ENCODE measurements at regions not wholly inside any gene's neighbourhood (a gene's known extent, or its start where the extent isn't known, plus 50 kb on each side); places are given as distances from the start of the nearest gene placed in this dataset.

DNA sequence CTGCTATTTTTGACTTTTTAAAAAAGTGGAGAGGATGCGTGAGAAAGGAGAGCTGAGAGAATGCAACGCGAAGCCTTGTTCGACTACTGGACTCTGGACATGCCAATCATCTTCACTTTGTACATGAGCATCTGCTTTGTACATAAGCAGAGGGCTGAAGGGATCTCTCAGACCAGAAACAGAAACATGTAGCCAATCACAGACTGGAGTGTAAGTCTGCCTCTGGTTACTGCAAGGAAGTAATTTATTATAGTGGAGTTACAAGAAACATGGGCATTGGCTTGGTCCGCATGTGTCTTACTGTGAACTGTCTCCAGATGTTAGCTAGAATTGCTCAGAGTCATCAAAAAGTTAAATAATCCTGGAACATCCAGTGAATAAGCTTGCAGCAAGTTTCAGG lies 190.0 kb upstream of the GRAMD2B start:
- DNase-seq (ENCODE audit: low read depth): no peak
- no peaks in the 10 kb centered on the region for H3K27me3 ChIP-seq (ENCODE audit: control insufficient read depth, insufficient read depth, low read length)
- no peaks in the 10 kb centered on the region for H3K36me3 ChIP-seq (ENCODE audit: control insufficient read depth, insufficient read depth, low read length)
- no peak overlapping the region for H3K4me3 ChIP-seq (ENCODE audit: low read depth, low read length)
- TF ChIP-seq, protein P1, sequence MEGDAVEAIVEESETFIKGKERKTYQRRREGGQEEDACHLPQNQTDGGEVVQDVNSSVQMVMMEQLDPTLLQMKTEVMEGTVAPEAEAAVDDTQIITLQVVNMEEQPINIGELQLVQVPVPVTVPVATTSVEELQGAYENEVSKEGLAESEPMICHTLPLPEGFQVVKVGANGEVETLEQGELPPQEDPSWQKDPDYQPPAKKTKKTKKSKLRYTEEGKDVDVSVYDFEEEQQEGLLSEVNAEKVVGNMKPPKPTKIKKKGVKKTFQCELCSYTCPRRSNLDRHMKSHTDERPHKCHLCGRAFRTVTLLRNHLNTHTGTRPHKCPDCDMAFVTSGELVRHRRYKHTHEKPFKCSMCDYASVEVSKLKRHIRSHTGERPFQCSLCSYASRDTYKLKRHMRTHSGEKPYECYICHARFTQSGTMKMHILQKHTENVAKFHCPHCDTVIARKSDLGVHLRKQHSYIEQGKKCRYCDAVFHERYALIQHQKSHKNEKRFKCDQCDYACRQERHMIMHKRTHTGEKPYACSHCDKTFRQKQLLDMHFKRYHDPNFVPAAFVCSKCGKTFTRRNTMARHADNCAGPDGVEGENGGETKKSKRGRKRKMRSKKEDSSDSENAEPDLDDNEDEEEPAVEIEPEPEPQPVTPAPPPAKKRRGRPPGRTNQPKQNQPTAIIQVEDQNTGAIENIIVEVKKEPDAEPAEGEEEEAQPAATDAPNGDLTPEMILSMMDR (IDR thresholded peaks at IDR 0.05; ENCODE audit: insufficient read depth, low read length, poor library complexity, severe bottlenecking): no peak

DNA sequence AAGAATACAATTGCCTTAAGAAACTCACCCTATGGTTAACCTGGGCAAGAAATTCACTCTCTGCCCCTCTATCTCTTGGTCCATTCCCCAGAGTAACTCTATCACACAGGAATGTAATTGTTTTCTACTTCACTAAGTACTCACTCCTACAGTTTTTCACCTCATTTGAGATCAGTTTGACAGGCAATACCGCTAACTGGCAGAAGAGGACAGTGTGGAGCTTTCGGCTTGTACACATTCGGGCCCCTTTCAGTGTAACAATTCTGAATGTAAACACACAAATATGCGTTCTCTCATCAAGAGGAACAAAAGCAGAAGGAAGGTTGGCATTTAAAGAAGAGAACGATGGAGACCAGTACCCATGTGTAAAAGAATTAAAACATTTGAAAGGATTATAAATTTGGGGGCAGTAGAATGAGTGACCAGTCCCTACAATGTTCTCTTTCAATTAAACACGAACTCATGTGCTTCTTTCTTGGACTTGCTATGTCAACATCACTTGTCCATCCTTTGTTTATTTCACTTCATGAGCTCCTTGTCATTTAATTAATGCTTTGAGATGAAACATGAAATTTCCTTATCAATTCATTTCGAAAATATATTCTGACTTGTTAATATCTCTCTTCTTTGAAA lies 188.5 kb upstream of the GRAMD2B start:
- H3K27me3 ChIP-seq (ENCODE audit: control insufficient read depth, insufficient read depth, low read length): no peaks in the 10 kb centered on the region
- H3K36me3 ChIP-seq (ENCODE audit: control insufficient read depth, insufficient read depth, low read length): no peaks in the 10 kb centered on the region
- TF ChIP-seq, protein P1 (IDR thresholded peaks at IDR 0.05; ENCODE audit: insufficient read depth, low read length, poor library complexity, severe bottlenecking): peak; percentile 96
- DNase-seq (ENCODE audit: low read depth): peak; percentile 32
- H3K4me3 ChIP-seq (ENCODE audit: low read depth, low read length): no peak overlapping the region

GRCh38 chr5:126235628-126236027 lies 187.6 kb upstream of the GRAMD2B start:
- Histone ChIP-seq H3K27me3 (ENCODE audit: control insufficient read depth, insufficient read depth, low read length) (no peaks in the 10 kb centered on the region), H3K4me3 (ENCODE audit: low read depth, low read length) (no peak overlapping the region), H3K36me3 (ENCODE audit: control insufficient read depth, insufficient read depth, low read length) (no peaks in the 10 kb centered on the region)
- no peak for DNase-seq (ENCODE audit: low read depth)
- TF ChIP-seq, protein P1 (IDR thresholded peaks at IDR 0.05; ENCODE audit: insufficient read depth, low read length, poor library complexity, severe bottlenecking): no peak

DNA sequence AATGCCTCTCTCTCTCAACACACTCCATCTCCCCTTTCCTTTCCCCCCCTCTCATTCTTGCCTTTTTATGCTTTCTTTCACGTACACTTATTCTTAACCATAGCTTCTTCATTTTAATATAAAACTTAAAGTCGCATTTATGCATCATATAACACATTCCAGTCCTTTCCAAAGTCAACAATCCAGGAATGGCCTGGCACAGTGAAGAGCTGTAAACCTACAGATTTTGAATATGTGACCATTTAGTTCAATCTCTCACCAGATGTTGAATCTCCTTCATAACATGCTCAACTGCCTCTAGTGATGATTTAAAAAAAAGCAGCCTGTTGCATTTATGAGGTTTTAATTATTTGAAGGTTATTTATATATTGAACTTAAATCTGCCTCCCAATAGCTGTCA lies 186.2 kb upstream of the GRAMD2B start:
- DNase-seq (ENCODE audit: low read depth): no peak
- H3K36me3 ChIP-seq (ENCODE audit: control insufficient read depth, insufficient read depth, low read length): no peaks in the 10 kb centered on the region
- no peaks in the 10 kb centered on the region for H3K27me3 ChIP-seq (ENCODE audit: control insufficient read depth, insufficient read depth, low read length)
- no peak overlapping the region for H3K4me3 ChIP-seq (ENCODE audit: low read depth, low read length)
- TF ChIP-seq, protein P1 (IDR thresholded peaks at IDR 0.05; ENCODE audit: insufficient read depth, low read length, poor library complexity, severe bottlenecking): no peak

GRCh38 chr5:126248611-126249010 lies 174.6 kb upstream of the GRAMD2B start:
- H3K4me3 ChIP-seq (ENCODE audit: low read depth, low read length): no peak overlapping the region
- TF ChIP-seq, protein P1 (IDR thresholded peaks at IDR 0.05; ENCODE audit: insufficient read depth, low read length, poor library complexity, severe bottlenecking): no peak
- H3K27me3 ChIP-seq (ENCODE audit: control insufficient read depth, insufficient read depth, low read length): no peaks in the 10 kb centered on the region
- peak; percentile 66 for DNase-seq (ENCODE audit: low read depth)
- H3K36me3 ChIP-seq (ENCODE audit: control insufficient read depth, insufficient read depth, low read length): no peaks in the 10 kb centered on the region

DNA sequence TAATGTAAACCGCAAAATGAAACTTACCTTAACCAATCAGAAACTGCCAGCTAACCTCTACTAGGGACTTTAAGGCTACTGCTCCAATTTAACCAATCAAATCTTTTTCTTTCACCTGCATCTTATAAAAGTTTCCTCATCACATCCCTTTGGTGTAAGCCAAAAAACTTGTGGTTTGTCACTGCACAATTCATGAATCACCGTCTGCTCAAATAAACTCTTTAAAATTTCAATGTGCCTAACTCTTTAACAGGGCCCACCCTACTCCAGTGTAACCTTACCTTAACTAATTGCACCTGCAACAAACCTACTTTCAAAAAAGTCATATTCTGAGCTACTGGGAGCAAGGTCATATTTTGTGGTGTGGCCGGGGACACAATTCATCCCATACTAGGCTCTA lies 172.2 kb upstream of the GRAMD2B start:
- no peak overlapping the region for H3K4me3 ChIP-seq (ENCODE audit: low read depth, low read length)
- DNase-seq (ENCODE audit: low read depth): no peak
- no peaks in the 10 kb centered on the region for H3K36me3 ChIP-seq (ENCODE audit: control insufficient read depth, insufficient read depth, low read length)
- no peaks in the 10 kb centered on the region for H3K27me3 ChIP-seq (ENCODE audit: control insufficient read depth, insufficient read depth, low read length)
- TF ChIP-seq, protein P1 (IDR thresholded peaks at IDR 0.05; ENCODE audit: insufficient read depth, low read length, poor library complexity, severe bottlenecking): no peak

All from kidney epithelial cell (primary cell).